GM12865 (cell line): ENCODE measurements at regions not wholly inside any gene's neighbourhood (a gene's known extent, or its start where the extent isn't known, plus 50 kb on each side); places are given as distances from the start of the nearest gene placed in this dataset.

Experiments used
- DNase-seq: peaks from one replicate; pipeline ENCODE4 v3.0.0; 2010; ENCODE audit warnings: low read depth
- H3K4me3 ChIP-seq: 2 replicates; pipeline ENCODE4 v1.5.1; 2011; ENCODE audit warnings: mild to moderate bottlenecking, low read depth, low read length, control low read depth
- CTCF ChIP-seq: IDR thresholded peaks from 2 replicates; pipeline ENCODE4 v1.5.1; 2011; ENCODE audit warnings: low read length, control low read depth, low read depth, inconsistent platforms; ENCODE audit not compliant: insufficient read depth; ENCODE audit errors: missing control alignments

DNA sequence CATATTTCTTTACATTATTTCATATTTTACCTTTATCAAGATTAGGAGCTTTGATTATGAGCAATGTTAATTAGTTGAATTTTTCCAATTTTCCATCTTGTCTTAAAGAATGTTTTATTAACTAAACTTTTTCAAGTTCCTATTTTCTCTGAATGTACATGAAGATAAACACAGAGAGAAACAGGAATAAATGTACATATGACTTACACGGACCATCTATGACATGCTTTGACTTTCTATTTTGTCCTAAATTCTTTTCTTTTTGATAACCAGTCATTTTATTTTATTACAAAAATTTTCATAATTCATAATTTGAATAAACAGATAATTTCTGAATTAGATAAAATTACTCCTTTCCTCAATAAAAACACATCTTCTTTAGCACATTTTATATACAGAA, 1038.8 kb upstream of the ARRDC3 start:
- H3K4me3 ChIP-seq, result no peak overlapping the region
- DNase-seq, result no peak
- no peak for TF ChIP-seq CTCF

DNA sequence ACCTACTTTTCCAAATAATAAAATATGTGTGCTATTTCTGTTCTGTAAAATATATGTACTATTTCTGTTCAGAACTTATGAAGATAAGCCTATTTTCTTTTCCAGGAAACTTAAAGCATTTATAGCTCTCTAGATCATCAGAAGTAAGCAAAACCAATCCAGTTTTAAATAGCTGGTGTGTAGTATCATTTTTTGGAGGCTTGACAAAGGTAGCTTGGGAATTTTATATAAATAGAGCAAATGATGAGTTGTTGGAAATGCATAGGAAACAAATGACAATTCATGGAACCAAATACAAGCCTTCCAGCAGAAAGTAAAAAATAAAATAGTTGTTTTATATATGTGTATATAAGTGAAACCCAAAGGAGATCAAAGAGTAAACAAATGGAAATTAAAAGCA, 1038.1 kb upstream of the ARRDC3 start:
- H3K4me3 ChIP-seq, result no peak overlapping the region
- no peak for TF ChIP-seq CTCF
- no peak for DNase-seq

GRCh38 chr5:92419261-92419660, 1036.1 kb upstream of the ARRDC3 start:
- no peak for DNase-seq
- no peak overlapping the region for H3K4me3 ChIP-seq
- no peak for TF ChIP-seq CTCF

DNA sequence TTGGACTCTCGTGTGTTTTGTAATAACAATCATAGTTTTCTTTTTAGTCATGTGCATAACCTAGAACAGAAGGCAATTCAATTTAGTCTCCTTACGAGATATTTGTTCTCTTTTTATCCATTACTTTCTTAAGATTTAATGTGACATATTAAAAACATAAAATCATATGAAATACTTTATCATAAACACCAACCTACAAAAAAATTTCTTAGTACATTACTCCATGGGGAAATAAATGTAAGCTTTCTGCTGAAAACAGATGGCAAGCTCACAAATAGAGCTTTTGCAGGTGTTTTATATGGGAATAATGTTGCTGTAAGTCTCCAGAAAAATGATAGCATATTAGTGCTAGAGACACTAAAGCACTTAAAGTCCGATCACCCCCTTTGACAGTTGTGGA, 1035.2 kb upstream of the ARRDC3 start:
- no peak for TF ChIP-seq CTCF
- no peak overlapping the region for H3K4me3 ChIP-seq
- no peak for DNase-seq

GRCh38 chr5:92409134-92409533, 1026.0 kb upstream of the ARRDC3 start:
- DNase-seq, result no peak
- H3K4me3 ChIP-seq, result no peak overlapping the region
- TF ChIP-seq CTCF, result no peak

- H3K4me3 ChIP-seq, result no peak overlapping the region
- no peak for TF ChIP-seq CTCF
- DNase-seq, result no peak
Measured at GRCh38 chr5:92402956-92403702, 1020.0 kb upstream of the ARRDC3 start.

DNA sequence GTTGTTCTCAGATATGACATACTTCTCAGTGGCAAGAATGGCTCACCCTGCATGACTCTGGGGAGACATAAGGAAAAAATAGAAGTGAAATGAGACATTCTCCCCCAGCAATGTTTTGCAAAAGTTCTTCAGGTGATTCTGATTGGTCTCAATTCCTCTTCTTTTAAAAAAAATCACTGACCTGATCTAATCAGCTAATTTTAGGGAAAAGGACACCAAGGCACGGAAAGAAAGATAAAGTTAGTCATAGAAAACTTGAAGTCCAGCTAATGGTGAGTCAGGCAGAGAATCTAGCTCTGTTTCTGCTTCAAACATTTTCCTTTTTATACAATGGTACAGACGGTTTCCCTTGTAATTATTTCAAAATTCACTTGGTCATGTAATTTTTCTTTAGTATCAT, 1018.9 kb upstream of the ARRDC3 start:
- no peak overlapping the region for H3K4me3 ChIP-seq
- no peak for DNase-seq
- TF ChIP-seq CTCF, result no peak
